SK-N-SH (cell line): ENCODE measurements at regions not wholly inside any gene's neighbourhood (a gene's known extent, or its start where the extent isn't known, plus 50 kb on each side); places are given as distances from the start of the nearest gene placed in this dataset.

ENCODE experiments used
- CTCF ChIA-PET: fragments of 300-600, 350-600 bp; formaldehyde crosslinking; extraction: SDS; loops from one replicate; lab custom pipeline; 2021; lab: Yijun Ruan, JAX
- POLR2A ChIA-PET: fragments of 350-600 bp; sonication (Branson Sonifier 250); formaldehyde crosslinking; extraction: SDS; loops from one replicate; lab custom pipeline; 2020; ENCODE audit warnings: antibody characterized with exemption, inconsistent platforms; lab: Yijun Ruan, JAX
- DNase-seq: peaks from one replicate; pipeline ENCODE4 v3.0.0; 2012
- H2AFZ ChIP-seq: fragments of 200-600 bp; sonication (generic); 2 replicates; pipeline ENCODE4 v1.8.1; 2016; ENCODE audit warnings: antibody characterized with exemption, mild to moderate bottlenecking, low read depth
- H3F3A ChIP-seq: fragments of 200-600 bp; sonication (generic); replicated peaks from 2 replicates; pipeline ENCODE3; 2016; ENCODE audit warnings: antibody characterized with exemption, mild to moderate bottlenecking; ENCODE audit not compliant: insufficient read depth
- H3K27ac ChIP-seq, 2 experiments: fragments of 200-500 bp in 1 of 2; fragments of 200-600 bp in 1 of 2; sonication (Bioruptor generic) in 1 of 2; sonication (generic), shearing (Covaris generic) in 1 of 2; 2 replicates each; pipeline versions ENCODE4 v1.5.1 to v1.6.1; 2014 to 2016; ENCODE audit warnings: low read depth in 2 of 2, inconsistent platforms in 1 of 2, low read length in 1 of 2, mild to moderate bottlenecking in 1 of 2, mixed read lengths in 1 of 2
- H3K27me3 ChIP-seq: fragments of 200-600 bp; sonication (generic), shearing (Covaris generic); 2 replicates; pipeline ENCODE4 v1.6.1; 2016; ENCODE audit warnings: mixed run types; ENCODE audit not compliant: insufficient read depth
- H3K36me3 ChIP-seq, 2 experiments: fragments of 200-500 bp in 1 of 2; fragments of 200-600 bp in 1 of 2; sonication (Bioruptor generic) in 1 of 2; sonication (generic) in 1 of 2; replicated peaks in 1 of 2; 2 replicates each; pipeline versions ENCODE3 to v1.5.1; 2014 to 2016; ENCODE audit warnings: low read length in 1 of 2, mild to moderate bottlenecking in 1 of 2; ENCODE audit not compliant: insufficient read depth in 2 of 2, control insufficient read depth in 1 of 2
- H3K4me1 ChIP-seq, 2 experiments: fragments of 200-500 bp in 1 of 2; fragments of 200-600 bp in 1 of 2; sonication (Bioruptor generic) in 1 of 2; sonication (generic), shearing (Covaris generic) in 1 of 2; 2 replicates each; pipeline versions ENCODE4 v1.5.1 to v1.6.1; 2014 to 2016; ENCODE audit warnings: low read depth in 1 of 2, low read length in 1 of 2, mixed run types in 1 of 2; ENCODE audit not compliant: insufficient read depth in 2 of 2, control insufficient read depth in 1 of 2
- H3K4me2 ChIP-seq: fragments of 200-600 bp; sonication (generic), shearing (Covaris generic); 2 replicates; pipeline ENCODE4 v1.6.1; 2017; ENCODE audit warnings: mixed run types
- H3K4me3 ChIP-seq, 2 experiments: fragments of 200-500 bp in 1 of 2; fragments of 200-600 bp in 1 of 2; sonication (Bioruptor generic) in 1 of 2; sonication (generic), shearing (Covaris generic) in 1 of 2; 2 replicates each; pipeline versions ENCODE4 v1.5.1 to v1.8.1; 2014 to 2016; ENCODE audit warnings: low read depth in 2 of 2, inconsistent platforms in 1 of 2, low read length in 1 of 2, mild to moderate bottlenecking in 1 of 2, mixed read lengths in 1 of 2, moderate library complexity in 1 of 2
- H3K79me2 ChIP-seq: fragments of 200-600 bp; sonication (generic); 2 replicates; pipeline ENCODE4 v1.8.1; 2017; ENCODE audit warnings: mild to moderate bottlenecking; ENCODE audit not compliant: insufficient read depth
- H3K9ac ChIP-seq: fragments of 200-600 bp; sonication (generic); 2 replicates; pipeline ENCODE4 v1.6.1; 2017; ENCODE audit warnings: mixed run types
- H3K9me2 ChIP-seq: fragments of 200-600 bp; sonication (generic); 2 replicates; pipeline ENCODE4 v1.6.1; 2017; ENCODE audit warnings: mixed run types
- H3K9me3 ChIP-seq: fragments of 200-600 bp; sonication (generic); 2 replicates; pipeline ENCODE4 v1.6.1; 2017; ENCODE audit warnings: mixed run types, mild to moderate bottlenecking, moderate library complexity
- H4K20me1 ChIP-seq: fragments of 200-600 bp; sonication (generic); 2 replicates; pipeline ENCODE4 v1.6.1; 2017; ENCODE audit warnings: mild to moderate bottlenecking, mixed run types; ENCODE audit not compliant: insufficient read depth
- ELF1 ChIP-seq: IDR thresholded peaks from 2 replicates; pipeline ENCODE4 v1.4.0; 2012
- EP300 ChIP-seq, 2 experiments: IDR thresholded peaks; 2 replicates each; pipeline versions ENCODE4 v1.4.0 to v1.6.1; 2012; ENCODE audit warnings: borderline replicate concordance in 1 of 2, low read depth in 1 of 2, low read length in 1 of 2
- FOSL2 ChIP-seq: IDR thresholded peaks from 2 replicates; pipeline ENCODE4 v1.4.0; 2012; ENCODE audit warnings: low read depth, mild to moderate bottlenecking, moderate library complexity, borderline replicate concordance
- FOXM1 ChIP-seq: IDR thresholded peaks from 2 replicates; pipeline ENCODE4 v1.4.0; 2012; ENCODE audit warnings: low read depth, mild to moderate bottlenecking
- GATA2 ChIP-seq: sonication (generic); formaldehyde crosslinking; IDR thresholded peaks from 2 replicates; pipeline ENCODE4 v1.5.0; 2020; ENCODE audit warnings: mild to moderate bottlenecking, missing genetic modification reagents
- JUND ChIP-seq: IDR thresholded peaks from 2 replicates; pipeline ENCODE4 v1.4.0; 2012
- MEF2A ChIP-seq: IDR thresholded peaks from 2 replicates; pipeline ENCODE4 v1.4.0; 2012; ENCODE audit warnings: low read depth, borderline replicate concordance
- MXI1 ChIP-seq: IDR thresholded peaks from 2 replicates; pipeline ENCODE4 v1.6.1; 2012; ENCODE audit warnings: mild to moderate bottlenecking, low read depth, low read length, improper control_type of control experiment
- RCOR1 ChIP-seq: fragments of 150-350 bp; IDR thresholded peaks from 2 replicates; pipeline ENCODE4 v1.6.1; 2017; ENCODE audit warnings: antibody characterized with exemption, low read length
- RFX5 ChIP-seq: IDR thresholded peaks from 2 replicates; pipeline ENCODE4 v1.6.1; 2012; ENCODE audit warnings: mild to moderate bottlenecking, improper control_type of control experiment, low read length
- SMC3 ChIP-seq: IDR thresholded peaks from 2 replicates; pipeline ENCODE4 v1.6.1; 2012; ENCODE audit warnings: low read depth, low read length, improper control_type of control experiment
- TAF1 ChIP-seq: IDR thresholded peaks from 2 replicates; pipeline ENCODE4 v1.6.1; 2012; ENCODE audit warnings: low read depth, mild to moderate bottlenecking, low read length, moderate library complexity, borderline replicate concordance
- TCF12 ChIP-seq: IDR thresholded peaks from 2 replicates; pipeline ENCODE4 v1.4.0; 2012
- TEAD4 ChIP-seq: IDR thresholded peaks from 2 replicates; pipeline ENCODE4 v1.4.0; 2012; ENCODE audit warnings: mild to moderate bottlenecking, borderline replicate concordance; ENCODE audit not compliant: insufficient read depth
- YY1 ChIP-seq: IDR thresholded peaks from 2 replicates; pipeline ENCODE4 v1.4.0; 2012; ENCODE audit warnings: low read depth, mild to moderate bottlenecking
- WGBS: methylation state at CpG from one replicate; pipeline ENCODE4 v1.1.6; 2017; ENCODE audit warnings: low lambda C conversion rate; 5-methylcytosine and 5-hydroxymethylcytosine counted together
- TF ChIP-seq, protein P1 (sequence below): fragments of 150-350 bp; IDR thresholded peaks from 2 replicates; pipeline ENCODE4 v1.6.1; 2016; ENCODE audit warnings: mild to moderate bottlenecking, low read depth, low read length
- TF ChIP-seq, protein P2 (sequence below): fragments of 150-350 bp; IDR thresholded peaks from 2 replicates; pipeline ENCODE4 v1.6.1; 2017; ENCODE audit warnings: antibody characterized with exemption, low read length, low read depth, borderline replicate concordance
- TF ChIP-seq, protein P3 (sequence below): fragments of 200-600 bp; sonication (generic); IDR thresholded peaks from 2 replicates; pipeline ENCODE4 v1.6.1; 2017; ENCODE audit warnings: antibody characterized with exemption, mild to moderate bottlenecking, moderate library complexity
- TF ChIP-seq, protein P4 (sequence below): IDR thresholded peaks from 2 replicates; pipeline ENCODE4; 2012
- TF ChIP-seq, protein P5 (sequence below): IDR thresholded peaks from 2 replicates; pipeline ENCODE4 v1.4.0; 2012; ENCODE audit warnings: low read depth, borderline replicate concordance
- TF ChIP-seq, protein P6 (sequence below): IDR thresholded peaks from 2 replicates; pipeline ENCODE4 v1.4.0; 2012; ENCODE audit warnings: low read depth

DNA sequence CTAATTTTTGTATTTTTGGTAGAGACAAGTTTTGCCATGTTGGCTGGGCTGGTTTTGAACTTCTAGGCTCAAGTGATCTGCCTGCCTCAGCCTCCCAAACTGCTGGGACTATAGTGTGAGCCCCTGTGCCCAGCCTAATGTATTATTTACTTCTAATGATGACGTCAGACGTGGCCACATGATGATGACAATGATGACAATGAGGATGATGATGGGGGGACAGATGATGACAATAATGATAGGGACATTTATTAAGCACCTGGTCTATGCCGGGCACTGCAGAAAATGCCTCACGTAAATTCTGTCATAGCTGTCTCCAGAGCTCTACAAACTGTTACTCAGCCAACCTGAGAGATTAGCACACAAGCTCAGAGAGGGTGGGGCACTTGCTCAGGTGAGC, 169.3 kb downstream of the SHANK2 start:
- no peaks in the 10 kb centered on the region for H3K9me3 ChIP-seq
- no peaks in the 10 kb centered on the region for H3K79me2 ChIP-seq
- ChIA-PET POLR2A (no interaction called here), CTCF (interaction anchor here (1.1 to 4.1 kb wide), 2 partner anchors 168 to 268 kb away, joined by 3 to 28 read pairs; no protein-coding TSS in a partner anchor)
- no peaks in the 10 kb centered on the region for H3F3A ChIP-seq
- no peaks in the 10 kb centered on the region for H4K20me1 ChIP-seq
- H3K9ac ChIP-seq: no peak overlapping the region
- H3K36me3 ChIP-seq: no peaks in the 10 kb centered on the region
- no peak overlapping the region for H2AFZ ChIP-seq
- no peak overlapping the region for H3K4me3 ChIP-seq
- no peaks in the 10 kb centered on the region for H3K9me2 ChIP-seq
- no peak for DNase-seq
- no peak overlapping the region for H3K4me2 ChIP-seq
- whole genome bisulfite sequencing: 32% methylated on average over 4 of the region's 4 CpGs
- H3K4me1 ChIP-seq: peaks cover 0 to 2% of the 10 kb centered on the region in 2 experiments; a peak in 1 of 4 replicates
- no peaks in the 10 kb centered on the region for H3K27me3 ChIP-seq
- H3K27ac ChIP-seq: no peak overlapping the region
- TF ChIP-seq FOSL2: no peak
- TF ChIP-seq TAF1: no peak
- TF ChIP-seq TEAD4: no peak
- no peak for TF ChIP-seq JUND
- no peak for TF ChIP-seq MEF2A
- TF ChIP-seq, protein P1, sequence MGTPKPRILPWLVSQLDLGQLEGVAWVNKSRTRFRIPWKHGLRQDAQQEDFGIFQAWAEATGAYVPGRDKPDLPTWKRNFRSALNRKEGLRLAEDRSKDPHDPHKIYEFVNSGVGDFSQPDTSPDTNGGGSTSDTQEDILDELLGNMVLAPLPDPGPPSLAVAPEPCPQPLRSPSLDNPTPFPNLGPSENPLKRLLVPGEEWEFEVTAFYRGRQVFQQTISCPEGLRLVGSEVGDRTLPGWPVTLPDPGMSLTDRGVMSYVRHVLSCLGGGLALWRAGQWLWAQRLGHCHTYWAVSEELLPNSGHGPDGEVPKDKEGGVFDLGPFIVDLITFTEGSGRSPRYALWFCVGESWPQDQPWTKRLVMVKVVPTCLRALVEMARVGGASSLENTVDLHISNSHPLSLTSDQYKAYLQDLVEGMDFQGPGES: no peak
- TF ChIP-seq EP300 (IDR thresholded peaks at IDR 0.05; ENCODE audit: borderline replicate concordance in 1 of 2, low read depth in 1 of 2, low read length in 1 of 2): no peak
- no peak for TF ChIP-seq SMC3
- no peak for TF ChIP-seq FOXM1

DNA sequence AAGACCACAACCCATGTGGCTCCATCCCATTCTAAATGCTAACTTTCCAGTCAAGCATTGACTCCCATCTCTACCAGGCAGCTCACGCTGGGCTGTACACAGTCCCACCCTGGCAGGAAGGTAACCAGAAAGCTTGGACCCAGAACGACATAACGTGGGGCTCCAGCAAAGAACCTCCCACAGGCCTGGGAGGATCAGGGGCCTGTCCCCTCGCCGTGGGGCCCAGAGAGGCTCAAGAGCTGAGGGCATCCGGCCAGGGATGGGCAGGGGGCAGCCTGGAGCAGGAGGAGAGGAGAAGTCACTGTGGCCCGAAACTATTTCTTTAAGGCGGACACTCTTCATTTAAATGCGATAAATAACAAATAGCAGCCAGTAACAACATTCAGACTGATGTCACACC, 169.9 kb downstream of the SHANK2 start:
- H3K79me2 ChIP-seq: no peaks in the 10 kb centered on the region
- H3K9me2 ChIP-seq: no peaks in the 10 kb centered on the region
- no peak overlapping the region for H3K4me2 ChIP-seq
- no peaks in the 10 kb centered on the region for H3K9me3 ChIP-seq
- ChIA-PET CTCF (interaction anchor here (1.1 to 4.1 kb wide), 2 partner anchors 169 to 267 kb away, joined by 3 to 28 read pairs; no protein-coding TSS in a partner anchor), POLR2A (no interaction called here)
- H4K20me1 ChIP-seq: no peaks in the 10 kb centered on the region
- peaks cover 0 to 2% of the 10 kb centered on the region in 2 experiments; a peak in 1 of 4 replicates for H3K4me1 ChIP-seq
- no peaks in the 10 kb centered on the region for H3F3A ChIP-seq
- TF ChIP-seq GATA2 (CRISPR knock-in tag): no peak
- TF ChIP-seq, protein P2, sequence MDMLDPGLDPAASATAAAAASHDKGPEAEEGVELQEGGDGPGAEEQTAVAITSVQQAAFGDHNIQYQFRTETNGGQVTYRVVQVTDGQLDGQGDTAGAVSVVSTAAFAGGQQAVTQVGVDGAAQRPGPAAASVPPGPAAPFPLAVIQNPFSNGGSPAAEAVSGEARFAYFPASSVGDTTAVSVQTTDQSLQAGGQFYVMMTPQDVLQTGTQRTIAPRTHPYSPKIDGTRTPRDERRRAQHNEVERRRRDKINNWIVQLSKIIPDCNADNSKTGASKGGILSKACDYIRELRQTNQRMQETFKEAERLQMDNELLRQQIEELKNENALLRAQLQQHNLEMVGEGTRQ: no peak
- TF ChIP-seq, protein P3, sequence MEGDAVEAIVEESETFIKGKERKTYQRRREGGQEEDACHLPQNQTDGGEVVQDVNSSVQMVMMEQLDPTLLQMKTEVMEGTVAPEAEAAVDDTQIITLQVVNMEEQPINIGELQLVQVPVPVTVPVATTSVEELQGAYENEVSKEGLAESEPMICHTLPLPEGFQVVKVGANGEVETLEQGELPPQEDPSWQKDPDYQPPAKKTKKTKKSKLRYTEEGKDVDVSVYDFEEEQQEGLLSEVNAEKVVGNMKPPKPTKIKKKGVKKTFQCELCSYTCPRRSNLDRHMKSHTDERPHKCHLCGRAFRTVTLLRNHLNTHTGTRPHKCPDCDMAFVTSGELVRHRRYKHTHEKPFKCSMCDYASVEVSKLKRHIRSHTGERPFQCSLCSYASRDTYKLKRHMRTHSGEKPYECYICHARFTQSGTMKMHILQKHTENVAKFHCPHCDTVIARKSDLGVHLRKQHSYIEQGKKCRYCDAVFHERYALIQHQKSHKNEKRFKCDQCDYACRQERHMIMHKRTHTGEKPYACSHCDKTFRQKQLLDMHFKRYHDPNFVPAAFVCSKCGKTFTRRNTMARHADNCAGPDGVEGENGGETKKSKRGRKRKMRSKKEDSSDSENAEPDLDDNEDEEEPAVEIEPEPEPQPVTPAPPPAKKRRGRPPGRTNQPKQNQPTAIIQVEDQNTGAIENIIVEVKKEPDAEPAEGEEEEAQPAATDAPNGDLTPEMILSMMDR: no peak
- TF ChIP-seq, protein P4, sequence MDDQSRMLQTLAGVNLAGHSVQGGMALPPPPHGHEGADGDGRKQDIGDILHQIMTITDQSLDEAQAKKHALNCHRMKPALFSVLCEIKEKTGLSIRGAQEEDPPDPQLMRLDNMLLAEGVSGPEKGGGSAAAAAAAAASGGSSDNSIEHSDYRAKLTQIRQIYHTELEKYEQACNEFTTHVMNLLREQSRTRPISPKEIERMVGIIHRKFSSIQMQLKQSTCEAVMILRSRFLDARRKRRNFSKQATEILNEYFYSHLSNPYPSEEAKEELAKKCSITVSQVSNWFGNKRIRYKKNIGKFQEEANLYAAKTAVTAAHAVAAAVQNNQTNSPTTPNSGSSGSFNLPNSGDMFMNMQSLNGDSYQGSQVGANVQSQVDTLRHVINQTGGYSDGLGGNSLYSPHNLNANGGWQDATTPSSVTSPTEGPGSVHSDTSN: no peak
- TF ChIP-seq, protein P5, sequence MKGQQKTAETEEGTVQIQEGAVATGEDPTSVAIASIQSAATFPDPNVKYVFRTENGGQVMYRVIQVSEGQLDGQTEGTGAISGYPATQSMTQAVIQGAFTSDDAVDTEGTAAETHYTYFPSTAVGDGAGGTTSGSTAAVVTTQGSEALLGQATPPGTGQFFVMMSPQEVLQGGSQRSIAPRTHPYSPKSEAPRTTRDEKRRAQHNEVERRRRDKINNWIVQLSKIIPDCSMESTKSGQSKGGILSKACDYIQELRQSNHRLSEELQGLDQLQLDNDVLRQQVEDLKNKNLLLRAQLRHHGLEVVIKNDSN: no peak
- TF ChIP-seq SMC3: no peak
- no peak for TF ChIP-seq RCOR1
- TF ChIP-seq RFX5: no peak
- TF ChIP-seq, protein P6, sequence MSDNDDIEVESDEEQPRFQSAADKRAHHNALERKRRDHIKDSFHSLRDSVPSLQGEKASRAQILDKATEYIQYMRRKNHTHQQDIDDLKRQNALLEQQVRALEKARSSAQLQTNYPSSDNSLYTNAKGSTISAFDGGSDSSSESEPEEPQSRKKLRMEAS: no peak
- TF ChIP-seq TCF12: no peak
- no peak for TF ChIP-seq MXI1
- TF ChIP-seq ELF1: no peak
- no peak for TF ChIP-seq YY1
- TF ChIP-seq FOSL2: no peak
- no peak overlapping the region for H3K27ac ChIP-seq
- no peaks in the 10 kb centered on the region for H3K27me3 ChIP-seq
- H3K9ac ChIP-seq: no peak overlapping the region
- no peaks in the 10 kb centered on the region for H3K36me3 ChIP-seq
- no peak overlapping the region for H3K4me3 ChIP-seq
- no peak for DNase-seq
- 49% methylated on average over 9 of the region's 9 CpGs for WGBS
- H2AFZ ChIP-seq: no peak overlapping the region
